22Rv1 (cell line): ENCODE measurements at regions not wholly inside any gene's neighbourhood (a gene's known extent, or its start where the extent isn't known, plus 50 kb on each side); places are given as distances from the start of the nearest gene placed in this dataset.
"Not testable (repeated sequence)": the region's sequence is repeated elsewhere in the genome, so short reads cannot be mapped to it uniquely, and the experiment has no call there.

Experiments
- H3K27ac ChIP-seq: fragments of 450-650 bp; 2 replicates; pipeline ENCODE4 v1.5.1; 2017
- CTCF ChIP-seq: fragments of 450-650 bp; IDR thresholded peaks from 2 replicates; pipeline ENCODE4 v1.5.1; 2017; ENCODE audit warnings: mild to moderate bottlenecking
- ZFX ChIP-seq: fragments of 450-650 bp; IDR thresholded peaks from 2 replicates; pipeline ENCODE4 v1.6.1; 2017; ENCODE audit warnings: antibody characterized with exemption, borderline replicate concordance

GRCh38 chr13:72620874-72621273 lies 106.6 kb downstream of the MZT1 start:
- TF ChIP-seq ZFX (no peak), CTCF (no peak)

GRCh38 chr13:72617951-72618350 lies 109.5 kb downstream of the MZT1 start:
- no peak for TF ChIP-seq CTCF
- no peak overlapping the region for H3K27ac ChIP-seq

More at GRCh38 chr13:72620874-72621273, 106.6 kb downstream of the MZT1 start:
- H3K27ac ChIP-seq, result no peak overlapping the region

- no peak for TF ChIP-seq CTCF
- H3K27ac ChIP-seq, result no peak overlapping the region
These were observed 110.2 kb downstream of the MZT1 start for GRCh38 chr13:72617186-72617585.

GRCh38 chr13:72610251-72610891 lies 117.1 kb downstream of the MZT1 start:
- not testable (repeated sequence) for H3K27ac ChIP-seq

- no peak overlapping the region for H3K27ac ChIP-seq
- no peak for TF ChIP-seq ZFX
- no peak for TF ChIP-seq CTCF
These were observed 128.2 kb downstream of the MZT1 start for GRCh38 chr13:72599178-72599743.

GRCh38 chr13:72590091-72590740 lies 137.2 kb downstream of the MZT1 start:
- no peak for TF ChIP-seq ZFX
- no peak for TF ChIP-seq CTCF
- no peak overlapping the region for H3K27ac ChIP-seq

- TF ChIP-seq ZFX (no peak), CTCF (no peak)
- no peak overlapping the region for H3K27ac ChIP-seq
These were observed 140.9 kb downstream of the MZT1 start for GRCh38 chr13:72586518-72586917.
